ENCODE measurements at regions not wholly inside any gene's neighbourhood (a gene's known extent, or its start where the extent isn't known, plus 50 kb on each side); places are given as distances from the start of the nearest gene placed in this dataset.

DNA sequence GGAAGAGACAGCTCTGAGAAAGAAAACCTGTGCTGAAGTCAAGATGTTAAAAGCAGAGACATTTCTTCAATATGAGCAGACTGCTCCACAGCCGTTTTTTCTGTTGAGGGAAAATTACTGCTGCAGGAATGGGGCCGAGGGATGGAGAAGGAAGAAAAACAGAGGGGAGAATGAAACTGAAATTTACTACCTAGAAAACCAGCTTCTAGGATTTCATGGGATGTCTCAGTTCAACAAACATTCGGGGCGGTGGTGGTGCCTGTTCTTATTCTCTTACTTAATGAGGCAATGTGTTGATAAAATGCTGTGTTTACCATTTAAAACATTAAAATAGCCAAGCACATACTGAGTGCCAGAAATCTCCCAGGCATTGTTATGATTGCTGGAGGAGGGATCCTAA lies 557.1 kb upstream of the MEX3C start:
- no peak for DNase-seq (ENCODE audit: low read depth, low spot score)
- Histone ChIP-seq H3K9me3 (ENCODE audit: control insufficient read depth, insufficient read depth, low read length) (peaks cover 3% of the 10 kb centered on the region; the same call in 1 of the 2 replicates), H3K4me3 (ENCODE audit: low read depth, low read length) (no peak overlapping the region), H3K27ac (ENCODE audit: low read depth, low read length) (no peak overlapping the region), H3K27me3 (ENCODE audit: control insufficient read depth, insufficient read depth, low read length) (no peaks in the 10 kb centered on the region)
- ChIA-PET POLR2A (no interaction called here), CTCF (no interaction called here)
- TF ChIP-seq, protein P1, sequence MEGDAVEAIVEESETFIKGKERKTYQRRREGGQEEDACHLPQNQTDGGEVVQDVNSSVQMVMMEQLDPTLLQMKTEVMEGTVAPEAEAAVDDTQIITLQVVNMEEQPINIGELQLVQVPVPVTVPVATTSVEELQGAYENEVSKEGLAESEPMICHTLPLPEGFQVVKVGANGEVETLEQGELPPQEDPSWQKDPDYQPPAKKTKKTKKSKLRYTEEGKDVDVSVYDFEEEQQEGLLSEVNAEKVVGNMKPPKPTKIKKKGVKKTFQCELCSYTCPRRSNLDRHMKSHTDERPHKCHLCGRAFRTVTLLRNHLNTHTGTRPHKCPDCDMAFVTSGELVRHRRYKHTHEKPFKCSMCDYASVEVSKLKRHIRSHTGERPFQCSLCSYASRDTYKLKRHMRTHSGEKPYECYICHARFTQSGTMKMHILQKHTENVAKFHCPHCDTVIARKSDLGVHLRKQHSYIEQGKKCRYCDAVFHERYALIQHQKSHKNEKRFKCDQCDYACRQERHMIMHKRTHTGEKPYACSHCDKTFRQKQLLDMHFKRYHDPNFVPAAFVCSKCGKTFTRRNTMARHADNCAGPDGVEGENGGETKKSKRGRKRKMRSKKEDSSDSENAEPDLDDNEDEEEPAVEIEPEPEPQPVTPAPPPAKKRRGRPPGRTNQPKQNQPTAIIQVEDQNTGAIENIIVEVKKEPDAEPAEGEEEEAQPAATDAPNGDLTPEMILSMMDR (IDR thresholded peaks at IDR 0.05; ENCODE audit: low read depth, low read length) = no peak

DNA sequence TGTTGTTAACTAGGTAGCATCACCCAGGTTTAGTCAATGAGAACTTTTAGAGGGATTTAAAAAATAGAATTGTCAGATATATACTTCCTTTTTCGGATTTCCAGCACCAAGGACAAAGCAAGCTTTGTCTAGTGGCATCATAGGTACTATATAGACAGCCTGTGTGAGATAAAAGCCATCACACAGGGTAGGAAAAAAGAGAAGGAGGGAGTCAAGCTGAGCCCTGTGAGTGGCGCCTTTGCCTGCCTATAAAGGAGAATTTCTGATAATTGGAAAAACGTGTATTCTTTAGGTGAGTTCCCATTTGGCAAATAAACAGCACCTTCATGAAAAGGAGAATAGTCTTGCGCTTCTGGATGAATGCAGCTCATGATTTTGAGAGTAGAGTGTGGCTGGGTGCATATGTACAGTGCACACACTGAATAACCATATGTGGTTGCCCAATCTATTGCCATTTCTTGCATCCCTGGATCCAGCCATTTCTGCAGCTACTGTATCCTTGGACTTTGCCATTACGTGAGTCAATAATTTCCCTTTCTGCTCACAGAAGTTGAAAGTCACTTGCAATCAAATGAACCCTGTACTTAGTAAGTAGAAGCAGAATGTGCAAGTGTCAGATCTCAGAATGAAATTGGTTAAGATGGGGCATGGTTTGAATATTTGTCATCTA lies 559.9 kb upstream of the MEX3C start:
- no peaks in the 10 kb centered on the region for H3K9me3 ChIP-seq (ENCODE audit: control insufficient read depth, insufficient read depth, low read length)
- ChIA-PET CTCF (no interaction called here), POLR2A (no interaction called here)
- no peak overlapping the region for H3K27ac ChIP-seq (ENCODE audit: low read depth, low read length)
- H3K27me3 ChIP-seq (ENCODE audit: control insufficient read depth, insufficient read depth, low read length) = no peaks in the 10 kb centered on the region
- no peak for DNase-seq (ENCODE audit: low read depth, low spot score)
- TF ChIP-seq, protein P1 (IDR thresholded peaks at IDR 0.05; ENCODE audit: low read depth, low read length) = no peak
- H3K4me3 ChIP-seq (ENCODE audit: low read depth, low read length) = no peak overlapping the region

DNA sequence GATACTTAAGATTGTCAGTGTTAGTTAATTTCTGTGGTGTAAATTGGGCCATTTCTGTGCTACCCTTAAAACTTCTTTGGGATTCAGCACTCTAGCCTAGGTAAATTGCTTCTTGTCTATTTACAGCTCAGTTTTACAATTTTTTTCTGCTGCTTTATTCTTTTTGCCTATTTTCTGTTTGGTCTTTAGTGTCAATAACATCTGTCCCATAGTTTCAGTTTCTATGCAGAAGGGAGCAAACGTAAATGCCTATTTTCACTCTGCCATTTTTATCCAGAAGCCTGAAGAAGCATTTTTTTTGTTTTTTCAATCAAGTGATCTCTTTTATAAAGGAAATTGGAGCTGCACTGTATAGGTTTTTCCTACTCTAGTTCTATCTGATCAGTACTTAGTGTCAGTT lies 564.9 kb upstream of the MEX3C start:
- TF ChIP-seq, protein P1 (IDR thresholded peaks at IDR 0.05; ENCODE audit: low read depth, low read length) = no peak
- H3K27ac ChIP-seq (ENCODE audit: low read depth, low read length) = no peak overlapping the region
- peaks cover 6% of the 10 kb centered on the region; the same call in 1 of the 2 replicates for H3K9me3 ChIP-seq (ENCODE audit: control insufficient read depth, insufficient read depth, low read length)
- DNase-seq (ENCODE audit: low read depth, low spot score) = no peak
- H3K4me3 ChIP-seq (ENCODE audit: low read depth, low read length) = no peak overlapping the region
- POLR2A ChIA-PET = no interaction called here
- H3K27me3 ChIP-seq (ENCODE audit: control insufficient read depth, insufficient read depth, low read length) = no peaks in the 10 kb centered on the region
- CTCF ChIA-PET = no interaction called here

DNA sequence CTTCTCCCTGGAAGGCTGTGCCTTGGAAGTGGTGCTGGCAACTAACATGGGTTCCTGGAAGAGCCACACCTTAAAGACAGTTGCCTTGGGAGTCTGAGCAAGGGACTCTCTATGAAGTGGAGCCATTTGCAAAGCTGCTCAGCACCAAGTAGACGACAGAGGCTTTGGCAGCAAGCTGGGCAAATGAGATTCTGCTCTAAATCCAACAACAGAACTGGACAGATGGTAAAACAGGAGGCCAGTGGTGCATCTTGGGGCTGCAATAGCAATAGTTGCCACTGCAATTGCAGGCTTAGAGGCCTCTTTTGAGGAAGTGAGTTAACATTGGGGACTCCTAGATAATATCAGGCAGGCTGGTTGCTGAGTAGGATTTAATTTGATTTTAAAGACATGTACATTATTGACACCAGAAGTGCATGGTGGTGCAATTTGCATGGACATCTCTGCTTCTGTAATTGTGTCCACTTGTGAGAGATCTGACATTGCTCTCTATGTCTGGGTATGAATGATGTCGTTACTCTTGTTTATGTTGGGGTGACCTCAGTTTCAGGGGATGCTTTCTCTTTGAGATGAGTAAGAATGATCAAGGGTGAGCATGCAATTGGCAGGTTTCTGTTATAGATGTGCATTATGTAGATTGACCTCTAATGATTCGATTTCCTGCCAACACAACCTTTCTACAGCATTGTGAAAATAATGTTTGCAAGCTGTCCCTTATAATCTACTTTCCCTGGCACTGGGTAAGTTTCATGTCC lies 568.3 kb upstream of the MEX3C start:
- TF ChIP-seq, protein P1 (IDR thresholded peaks at IDR 0.05; ENCODE audit: low read depth, low read length) = no peak
- CTCF ChIA-PET = no interaction called here
- no peak overlapping the region for H3K27ac ChIP-seq (ENCODE audit: low read depth, low read length)
- H3K27me3 ChIP-seq (ENCODE audit: control insufficient read depth, insufficient read depth, low read length) = no peaks in the 10 kb centered on the region
- DNase-seq (ENCODE audit: low read depth, low spot score) = no peak
- H3K4me3 ChIP-seq (ENCODE audit: low read depth, low read length) = no peak overlapping the region
- peaks cover 11% of the 10 kb centered on the region for H3K9me3 ChIP-seq (ENCODE audit: control insufficient read depth, insufficient read depth, low read length)
- POLR2A ChIA-PET = no interaction called here

DNA sequence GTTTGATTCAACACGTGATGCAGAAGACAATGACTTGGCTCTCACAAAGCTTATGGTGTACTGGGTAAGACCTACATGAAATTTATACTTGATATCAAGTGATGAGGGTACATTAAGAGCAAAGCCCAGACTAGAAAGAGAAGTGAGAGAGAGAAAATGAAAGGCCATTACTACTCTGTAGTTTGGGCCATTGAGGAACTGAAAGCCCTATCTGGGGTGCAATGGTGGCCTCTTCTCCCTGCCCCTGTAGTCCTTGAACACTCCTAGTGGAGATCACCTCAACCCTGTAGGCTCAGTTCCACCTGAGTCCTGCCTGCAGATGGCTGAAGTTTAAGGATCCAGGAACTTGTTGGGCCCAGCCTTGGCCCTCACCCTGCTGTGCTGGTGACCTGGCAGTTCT lies 569.8 kb upstream of the MEX3C start:
- Histone ChIP-seq H3K27ac (ENCODE audit: low read depth, low read length) (no peak overlapping the region), H3K9me3 (ENCODE audit: control insufficient read depth, insufficient read depth, low read length) (peaks cover 11% of the 10 kb centered on the region), H3K27me3 (ENCODE audit: control insufficient read depth, insufficient read depth, low read length) (no peaks in the 10 kb centered on the region), H3K4me3 (ENCODE audit: low read depth, low read length) (no peak overlapping the region)
- CTCF ChIA-PET = no interaction called here
- TF ChIP-seq, protein P1 (IDR thresholded peaks at IDR 0.05; ENCODE audit: low read depth, low read length) = no peak
- DNase-seq (ENCODE audit: low read depth, low spot score) = no peak
- POLR2A ChIA-PET = no interaction called here

Measured in AG04450 (cell line).